ENCODE measurements at regions not wholly inside any gene's neighbourhood (a gene's known extent, or its start where the extent isn't known, plus 50 kb on each side); places are given as distances from the start of the nearest gene placed in this dataset.

GRCh38 chr1:104699433-104699832 lies 949.7 kb downstream of the AMY1C start:
- no peak overlapping the region for H3K9ac ChIP-seq (ENCODE audit: low read length)
- no peaks in the 10 kb centered on the region for H3K36me3 ChIP-seq (ENCODE audit: control insufficient read depth, insufficient read depth, low read length)
- no peak overlapping the region for H3K4me3 ChIP-seq (ENCODE audit: low read length)
- H3K27ac ChIP-seq (ENCODE audit: low read depth, low read length) = no peak overlapping the region
- H3K4me1 ChIP-seq (ENCODE audit: control insufficient read depth, insufficient read depth, low read length) = no peaks in the 10 kb centered on the region
- H3K27me3 ChIP-seq (ENCODE audit: control insufficient read depth, insufficient read depth, low read length) = no peaks in the 10 kb centered on the region

DNA sequence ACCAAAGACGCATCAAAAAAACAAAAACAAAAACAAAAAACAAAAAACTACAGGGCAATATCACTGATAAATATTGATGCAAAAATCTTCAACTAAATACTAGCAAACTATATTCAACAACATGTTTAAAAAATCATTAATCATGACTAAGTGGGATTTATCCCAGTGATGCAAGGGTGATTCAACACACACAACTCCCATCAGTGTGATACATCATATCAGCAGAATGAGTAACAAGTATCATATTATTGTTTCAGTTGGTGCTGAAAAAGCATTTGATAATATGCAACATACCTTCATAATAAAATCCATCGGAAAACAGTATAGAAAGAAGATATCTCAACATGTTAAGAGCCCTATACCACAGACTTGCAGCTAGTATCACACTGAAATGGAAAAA lies 953.0 kb downstream of the AMY1C start:
- Histone ChIP-seq H3K9ac (ENCODE audit: low read length) (no peak overlapping the region), H3K4me3 (ENCODE audit: low read length) (no peak overlapping the region), H3K27ac (ENCODE audit: low read depth, low read length) (no peak overlapping the region), H3K36me3 (ENCODE audit: control insufficient read depth, insufficient read depth, low read length) (no peaks in the 10 kb centered on the region), H3K4me1 (ENCODE audit: control insufficient read depth, insufficient read depth, low read length) (no peaks in the 10 kb centered on the region), H3K27me3 (ENCODE audit: control insufficient read depth, insufficient read depth, low read length) (no peaks in the 10 kb centered on the region)

- Histone ChIP-seq H3K36me3 (ENCODE audit: control insufficient read depth, insufficient read depth, low read length) (no peaks in the 10 kb centered on the region), H3K4me1 (ENCODE audit: control insufficient read depth, insufficient read depth, low read length) (no peaks in the 10 kb centered on the region), H3K27ac (ENCODE audit: low read depth, low read length) (no peak overlapping the region), H3K9ac (ENCODE audit: low read length) (no peak overlapping the region), H3K4me3 (ENCODE audit: low read length) (no peak overlapping the region), H3K27me3 (ENCODE audit: control insufficient read depth, insufficient read depth, low read length) (no peaks in the 10 kb centered on the region)
Measured at GRCh38 chr1:104706631-104707147, 957.0 kb downstream of the AMY1C start.

DNA sequence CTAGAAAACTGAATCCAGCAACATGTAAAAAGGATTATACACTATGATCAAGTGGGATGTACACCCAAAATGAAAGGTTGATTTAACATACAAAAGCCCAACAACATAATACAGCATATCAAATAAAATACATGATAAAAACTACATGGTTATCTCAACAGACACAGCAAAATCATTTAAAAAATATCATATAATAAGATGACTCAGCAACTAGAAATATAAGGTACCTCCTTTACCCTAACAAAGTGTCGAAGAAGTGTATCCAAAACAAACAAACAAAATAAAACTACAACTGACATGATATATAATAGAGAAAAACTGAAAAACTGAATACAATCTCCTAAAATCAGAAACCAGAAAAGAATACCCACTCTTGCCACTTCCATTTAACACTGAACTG lies 969.1 kb downstream of the AMY1C start:
- Histone ChIP-seq H3K27ac (ENCODE audit: low read depth, low read length) (no peak overlapping the region), H3K4me3 (ENCODE audit: low read length) (no peak overlapping the region), H3K4me1 (ENCODE audit: control insufficient read depth, insufficient read depth, low read length) (no peaks in the 10 kb centered on the region), H3K9ac (ENCODE audit: low read length) (no peak overlapping the region), H3K36me3 (ENCODE audit: control insufficient read depth, insufficient read depth, low read length) (no peaks in the 10 kb centered on the region), H3K27me3 (ENCODE audit: control insufficient read depth, insufficient read depth, low read length) (no peaks in the 10 kb centered on the region)

- Histone ChIP-seq H3K36me3 (ENCODE audit: control insufficient read depth, insufficient read depth, low read length) (no peaks in the 10 kb centered on the region), H3K4me3 (ENCODE audit: low read length) (no peak overlapping the region), H3K27me3 (ENCODE audit: control insufficient read depth, insufficient read depth, low read length) (no peaks in the 10 kb centered on the region), H3K4me1 (ENCODE audit: control insufficient read depth, insufficient read depth, low read length) (no peaks in the 10 kb centered on the region), H3K9ac (ENCODE audit: low read length) (no peak overlapping the region), H3K27ac (ENCODE audit: low read depth, low read length) (no peak overlapping the region)
Measured at GRCh38 chr1:104720741-104721140, 971.0 kb downstream of the AMY1C start.

- Histone ChIP-seq H3K4me1 (ENCODE audit: control insufficient read depth, insufficient read depth, low read length) (no peaks in the 10 kb centered on the region), H3K9ac (ENCODE audit: low read length) (no peak overlapping the region), H3K27ac (ENCODE audit: low read depth, low read length) (no peak overlapping the region), H3K27me3 (ENCODE audit: control insufficient read depth, insufficient read depth, low read length) (no peaks in the 10 kb centered on the region), H3K36me3 (ENCODE audit: control insufficient read depth, insufficient read depth, low read length) (no peaks in the 10 kb centered on the region), H3K4me3 (ENCODE audit: low read length) (no peak overlapping the region)
Measured at GRCh38 chr1:104726917-104727316, 977.2 kb downstream of the AMY1C start.

- no peak overlapping the region for H3K27ac ChIP-seq (ENCODE audit: low read depth, low read length)
- no peaks in the 10 kb centered on the region for H3K27me3 ChIP-seq (ENCODE audit: control insufficient read depth, insufficient read depth, low read length)
- H3K9ac ChIP-seq (ENCODE audit: low read length) = no peak overlapping the region
- H3K4me1 ChIP-seq (ENCODE audit: control insufficient read depth, insufficient read depth, low read length) = no peaks in the 10 kb centered on the region
- H3K4me3 ChIP-seq (ENCODE audit: low read length) = no peak overlapping the region
- no peaks in the 10 kb centered on the region for H3K36me3 ChIP-seq (ENCODE audit: control insufficient read depth, insufficient read depth, low read length)
Measured at GRCh38 chr1:104733866-104734265, 984.2 kb downstream of the AMY1C start.

- Histone ChIP-seq H3K9ac (ENCODE audit: low read length) (no peak overlapping the region), H3K4me1 (ENCODE audit: control insufficient read depth, insufficient read depth, low read length) (no peaks in the 10 kb centered on the region), H3K27ac (ENCODE audit: low read depth, low read length) (no peak overlapping the region), H3K4me3 (ENCODE audit: low read length) (no peak overlapping the region), H3K36me3 (ENCODE audit: control insufficient read depth, insufficient read depth, low read length) (no peaks in the 10 kb centered on the region), H3K27me3 (ENCODE audit: control insufficient read depth, insufficient read depth, low read length) (no peaks in the 10 kb centered on the region)
Measured at GRCh38 chr1:104745875-104746274, 996.2 kb downstream of the AMY1C start.

- Histone ChIP-seq H3K27me3 (ENCODE audit: control insufficient read depth, insufficient read depth, low read length) (no peaks in the 10 kb centered on the region), H3K27ac (ENCODE audit: low read depth, low read length) (no peak overlapping the region), H3K4me3 (ENCODE audit: low read length) (no peak overlapping the region), H3K4me1 (ENCODE audit: control insufficient read depth, insufficient read depth, low read length) (no peaks in the 10 kb centered on the region), H3K9ac (ENCODE audit: low read length) (no peak overlapping the region), H3K36me3 (ENCODE audit: control insufficient read depth, insufficient read depth, low read length) (no peaks in the 10 kb centered on the region)
Measured at GRCh38 chr1:104746994-104747393, 997.3 kb downstream of the AMY1C start.

- Histone ChIP-seq H3K36me3 (ENCODE audit: control insufficient read depth, insufficient read depth, low read length) (no peaks in the 10 kb centered on the region), H3K4me3 (ENCODE audit: low read length) (no peak overlapping the region), H3K27me3 (ENCODE audit: control insufficient read depth, insufficient read depth, low read length) (no peaks in the 10 kb centered on the region), H3K4me1 (ENCODE audit: control insufficient read depth, insufficient read depth, low read length) (no peaks in the 10 kb centered on the region), H3K9ac (ENCODE audit: low read length) (no peak overlapping the region), H3K27ac (ENCODE audit: low read depth, low read length) (no peak overlapping the region)
Measured at GRCh38 chr1:104760017-104760416, 1010.3 kb downstream of the AMY1C start.

DNA sequence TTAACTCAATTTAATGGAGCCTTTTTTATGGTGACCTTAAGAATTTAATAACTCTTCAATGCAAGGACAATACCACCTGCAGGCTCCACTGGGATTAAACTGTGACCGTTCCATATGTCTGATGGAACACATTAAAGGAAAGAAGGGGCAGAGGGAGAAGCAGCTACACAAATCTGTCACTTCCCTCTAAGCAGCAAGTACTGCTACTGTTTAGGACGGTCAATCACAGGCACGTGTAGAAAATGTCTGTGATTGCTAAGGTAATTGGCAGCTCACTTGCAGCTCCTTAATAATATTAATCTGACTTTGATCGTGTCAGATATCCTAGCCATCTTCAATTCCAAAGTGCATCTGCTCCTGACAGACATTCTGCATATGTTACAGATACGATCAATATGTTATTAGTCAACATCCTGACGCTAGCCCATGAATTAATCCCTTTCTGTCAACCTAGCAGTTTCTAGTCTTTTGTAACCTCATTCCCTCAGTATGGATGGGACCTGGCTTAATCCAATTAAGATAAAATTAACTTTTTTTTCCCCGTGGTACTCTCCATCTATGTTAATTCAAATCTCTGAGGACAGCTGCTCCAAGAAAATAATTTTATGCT lies 1012.4 kb downstream of the AMY1C start:
- Histone ChIP-seq H3K4me1 (ENCODE audit: control insufficient read depth, insufficient read depth, low read length) (no peaks in the 10 kb centered on the region), H3K36me3 (ENCODE audit: control insufficient read depth, insufficient read depth, low read length) (no peaks in the 10 kb centered on the region), H3K27ac (ENCODE audit: low read depth, low read length) (no peak overlapping the region)

GRCh38 chr1:104765085-104765484 lies 1015.4 kb downstream of the AMY1C start:
- no peak overlapping the region for H3K9ac ChIP-seq (ENCODE audit: low read length)
- H3K4me3 ChIP-seq (ENCODE audit: low read length) = no peak overlapping the region
- no peaks in the 10 kb centered on the region for H3K27me3 ChIP-seq (ENCODE audit: control insufficient read depth, insufficient read depth, low read length)
- H3K36me3 ChIP-seq (ENCODE audit: control insufficient read depth, insufficient read depth, low read length) = no peaks in the 10 kb centered on the region
- no peaks in the 10 kb centered on the region for H3K4me1 ChIP-seq (ENCODE audit: control insufficient read depth, insufficient read depth, low read length)
- H3K27ac ChIP-seq (ENCODE audit: low read depth, low read length) = no peak overlapping the region

More for the DNA sequence above, 1012.4 kb downstream of the AMY1C start:
- Histone ChIP-seq H3K9ac (ENCODE audit: low read length) (no peak overlapping the region), H3K27me3 (ENCODE audit: control insufficient read depth, insufficient read depth, low read length) (no peaks in the 10 kb centered on the region), H3K4me3 (ENCODE audit: low read length) (no peak overlapping the region)

- Histone ChIP-seq H3K36me3 (ENCODE audit: control insufficient read depth, insufficient read depth, low read length) (no peaks in the 10 kb centered on the region), H3K4me3 (ENCODE audit: low read length) (no peak overlapping the region)
Measured at GRCh38 chr1:104768466-104768865, 1018.8 kb downstream of the AMY1C start.

More at GRCh38 chr1:104768466-104768865, 1018.8 kb downstream of the AMY1C start:
- Histone ChIP-seq H3K4me1 (ENCODE audit: control insufficient read depth, insufficient read depth, low read length) (no peaks in the 10 kb centered on the region), H3K27me3 (ENCODE audit: control insufficient read depth, insufficient read depth, low read length) (no peaks in the 10 kb centered on the region), H3K9ac (ENCODE audit: low read length) (no peak overlapping the region), H3K27ac (ENCODE audit: low read depth, low read length) (no peak overlapping the region)
